ENCODE measurements at regions not wholly inside any gene's neighbourhood (a gene's known extent, or its start where the extent isn't known, plus 50 kb on each side); places are given as distances from the start of the nearest gene placed in this dataset.
"Not testable (repeated sequence)": the region's sequence is repeated elsewhere in the genome, so short reads cannot be mapped to it uniquely, and the experiment has no call there.

DNA sequence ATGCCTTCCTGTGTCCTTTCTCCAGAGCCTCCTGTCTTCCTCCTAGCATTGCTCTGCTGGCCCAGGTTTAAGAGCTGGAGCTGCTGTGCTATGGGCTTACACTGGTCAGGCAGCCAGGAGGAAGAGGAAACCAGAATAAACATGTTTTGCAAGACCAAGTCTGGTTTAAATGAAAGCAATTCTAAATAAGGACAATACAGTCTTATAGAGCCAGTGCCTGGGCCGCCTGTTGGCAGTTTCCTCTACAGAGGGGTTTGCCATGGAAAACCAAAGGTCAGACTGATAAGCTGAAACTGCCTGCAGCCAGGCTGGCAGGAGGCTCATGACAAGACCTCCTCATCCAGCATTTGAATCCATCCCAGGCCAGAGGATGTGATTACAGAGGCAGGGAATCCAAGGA lies 92.9 kb upstream of the FGGY start:
- peak; percentile 46 for DNase-seq (ENCODE audit: low spot score)

DNA sequence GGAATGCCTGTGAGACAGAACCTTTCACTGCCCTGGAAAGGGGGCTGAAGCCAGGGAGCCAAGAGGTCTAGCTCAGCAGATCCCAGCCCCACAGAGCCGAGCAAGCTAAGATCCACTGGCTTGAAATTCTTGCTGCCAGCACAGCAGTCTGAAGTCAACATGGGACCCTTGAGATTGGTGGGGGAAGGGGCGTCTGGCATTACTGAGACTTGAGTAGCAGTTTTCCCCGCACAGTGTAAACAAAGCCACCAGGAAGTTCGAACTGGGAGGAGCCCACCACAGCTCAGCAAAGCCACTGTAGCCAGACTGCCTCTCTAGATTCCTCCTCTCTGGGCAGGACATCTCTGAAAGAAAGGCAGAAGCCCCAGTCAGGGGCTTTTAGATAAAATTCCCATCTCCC lies 90.3 kb upstream of the FGGY start:
- DNase-seq (ENCODE audit: low spot score), result not testable (repeated sequence)

GRCh38 chr1:59210430-59210829 lies 86.5 kb upstream of the FGGY start:
- DNase-seq (ENCODE audit: low spot score), result not testable (repeated sequence)

DNA sequence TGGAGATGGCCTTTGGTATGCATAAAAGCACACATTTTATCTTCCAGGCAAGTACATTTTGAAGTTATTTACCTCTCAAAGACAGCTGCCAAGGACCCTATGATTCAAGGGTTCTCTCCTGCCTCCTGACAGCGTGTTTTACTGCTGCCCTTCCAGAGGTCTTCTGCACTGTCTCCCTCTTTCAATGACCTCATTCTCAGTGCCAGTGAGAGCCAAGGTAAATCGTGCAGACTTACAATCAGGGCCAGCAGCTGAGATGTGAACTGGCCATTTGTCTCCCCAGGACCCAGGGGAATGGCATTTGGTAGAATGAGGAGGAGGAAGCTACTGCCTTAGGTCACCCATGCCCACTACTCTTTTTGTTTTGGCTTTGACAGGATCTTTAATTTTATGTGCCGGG lies 84.2 kb upstream of the FGGY start:
- no peak for DNase-seq (ENCODE audit: low spot score)

DNA sequence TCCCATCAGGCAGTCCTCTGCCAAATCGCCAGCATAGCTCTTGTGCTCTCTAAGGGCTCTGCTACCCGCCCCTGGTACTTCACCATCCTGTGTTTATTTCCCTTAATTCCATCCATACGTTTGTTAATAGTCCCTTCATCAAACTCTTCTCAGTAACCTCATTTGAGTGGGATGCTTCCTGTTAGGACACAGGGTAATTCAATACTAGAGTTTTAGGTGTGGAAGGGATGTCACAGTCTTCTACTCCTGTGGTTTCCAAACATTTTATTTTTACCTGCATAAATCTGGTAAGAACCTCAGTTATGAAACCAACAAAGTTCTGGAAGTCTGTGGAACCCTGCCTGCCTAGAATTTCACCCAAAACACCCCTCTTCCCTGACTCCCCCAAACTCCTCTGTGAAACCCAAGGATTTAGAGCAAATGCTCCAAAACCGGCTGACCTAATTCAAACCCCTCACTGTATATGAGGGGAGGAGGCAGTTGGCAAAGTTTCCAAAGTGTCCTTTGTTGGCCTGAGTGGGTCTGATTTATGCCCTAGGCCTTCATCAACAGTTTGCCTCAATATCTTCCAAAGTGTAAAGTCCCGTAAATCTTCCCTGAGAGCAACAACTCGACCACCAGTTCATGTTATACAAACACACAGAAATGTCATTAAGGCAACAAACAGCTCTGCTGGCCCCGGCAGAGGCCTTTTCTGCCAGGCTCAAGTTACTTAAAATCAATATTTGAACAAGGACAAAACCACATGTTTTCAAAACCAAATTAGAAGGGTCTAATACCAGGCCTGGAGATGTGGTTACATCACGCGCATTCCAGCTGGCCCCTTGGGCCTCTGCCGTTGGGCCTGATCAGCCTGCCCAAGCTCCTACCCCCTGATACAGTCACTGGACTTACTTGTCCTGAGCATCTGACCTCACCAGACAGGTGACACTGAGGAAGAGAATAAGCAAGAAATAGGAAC lies 82.4 kb upstream of the FGGY start:
- DNase-seq (ENCODE audit: low spot score), result peak; percentile 14

GRCh38 chr1:59215766-59216291 lies 81.1 kb upstream of the FGGY start:
- no peak for DNase-seq (ENCODE audit: low spot score)

DNA sequence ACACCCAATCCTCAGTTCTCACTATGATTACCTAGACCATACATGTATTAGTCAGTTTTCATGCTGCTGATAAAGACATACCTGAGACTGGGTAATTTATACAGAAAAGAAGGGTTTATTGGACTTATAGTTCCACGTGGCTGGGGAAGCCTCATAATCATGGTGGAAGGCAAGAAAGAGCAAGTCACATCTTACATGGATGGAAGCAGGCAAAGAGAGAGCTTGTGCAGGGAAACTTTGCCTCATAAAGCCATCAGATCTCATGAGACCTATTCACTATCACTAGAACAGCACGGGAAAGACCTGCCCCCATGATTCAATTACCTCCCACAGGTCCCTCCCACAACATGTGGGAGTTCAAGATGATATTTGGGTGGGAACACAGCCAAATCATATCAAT lies 79.5 kb upstream of the FGGY start:
- not testable (repeated sequence) for DNase-seq (ENCODE audit: low spot score)

GRCh38 chr1:59218521-59219236 lies 78.2 kb upstream of the FGGY start:
- no peak for DNase-seq (ENCODE audit: low spot score)

GRCh38 chr1:59219916-59220315 lies 77.0 kb upstream of the FGGY start:
- no peak for DNase-seq (ENCODE audit: low spot score)

- no peak for DNase-seq (ENCODE audit: low spot score)
Observed at GRCh38 chr1:59220356-59220755, 76.5 kb upstream of the FGGY start.

DNA sequence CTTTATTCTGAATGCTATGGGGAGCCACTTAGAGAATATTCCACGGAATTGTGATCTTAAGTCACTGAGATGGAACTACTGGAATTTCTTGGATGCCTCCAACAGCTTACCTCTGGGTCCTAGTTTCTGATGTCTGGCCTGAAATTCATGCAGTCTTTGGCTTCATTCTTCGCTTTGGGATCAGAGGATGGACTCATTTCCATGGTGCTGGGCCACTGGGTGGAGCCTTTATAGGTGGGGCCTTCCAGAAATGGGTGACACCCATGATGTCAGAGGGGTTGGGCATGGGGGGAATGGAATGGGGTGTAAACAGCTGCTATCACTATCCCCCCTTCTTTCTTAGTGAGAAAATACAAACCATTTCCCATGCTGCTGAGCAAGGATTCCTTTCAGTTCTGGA lies 73.7 kb upstream of the FGGY start:
- no peak for DNase-seq (ENCODE audit: low spot score)

- DNase-seq (ENCODE audit: low spot score), result no peak
Observed at GRCh38 chr1:59223989-59224634, 72.8 kb upstream of the FGGY start.

GRCh38 chr1:59225594-59226316 lies 71.1 kb upstream of the FGGY start:
- DNase-seq (ENCODE audit: low spot score), result no peak

- DNase-seq (ENCODE audit: low spot score), result no peak
Observed at GRCh38 chr1:59229138-59229537, 67.8 kb upstream of the FGGY start.

DNA sequence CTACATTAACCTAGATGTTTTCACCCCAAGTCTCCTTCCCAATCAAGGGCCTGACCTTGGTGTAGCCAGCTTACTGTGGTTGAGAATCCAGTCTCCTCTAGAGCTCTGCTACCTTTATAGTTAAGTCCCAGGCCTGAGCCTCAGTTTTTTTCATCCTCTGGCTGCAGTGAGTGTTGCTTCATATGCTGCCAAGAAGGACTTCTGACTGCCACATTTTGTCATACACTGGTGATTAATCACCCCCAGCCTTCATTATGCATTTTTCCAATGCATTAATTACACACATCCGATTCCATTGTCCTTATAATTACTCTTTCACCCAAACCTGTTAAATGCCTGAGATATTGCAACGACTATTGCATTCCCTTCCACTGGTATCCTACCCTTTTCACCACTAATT lies 66.3 kb upstream of the FGGY start:
- no peak for DNase-seq (ENCODE audit: low spot score)

DNA sequence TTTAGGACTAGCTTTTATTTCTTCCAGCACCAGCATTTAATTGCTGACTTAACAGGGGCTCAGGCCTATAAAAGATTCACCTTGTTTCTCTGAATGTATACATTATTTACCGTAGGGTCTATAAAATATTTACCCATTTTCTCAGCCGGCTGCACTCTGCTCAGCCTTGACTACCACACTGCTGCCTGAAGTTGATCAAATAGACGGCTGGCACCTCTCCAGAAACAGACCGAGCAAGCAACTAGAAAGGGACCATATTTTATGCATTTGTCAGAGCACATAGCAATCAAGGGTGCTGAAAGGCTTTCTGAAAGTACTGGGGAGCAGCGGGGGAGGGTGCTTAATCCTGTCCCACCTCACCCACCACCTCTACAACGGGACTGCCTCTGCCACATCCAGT lies 64.7 kb upstream of the FGGY start:
- peak; percentile 32 for DNase-seq (ENCODE audit: low spot score)

GRCh38 chr1:59233444-59233843 lies 63.5 kb upstream of the FGGY start:
- no peak for DNase-seq (ENCODE audit: low spot score)

- no peak for DNase-seq (ENCODE audit: low spot score)
Observed at GRCh38 chr1:59236721-59237545, 60.0 kb upstream of the FGGY start.

DNA sequence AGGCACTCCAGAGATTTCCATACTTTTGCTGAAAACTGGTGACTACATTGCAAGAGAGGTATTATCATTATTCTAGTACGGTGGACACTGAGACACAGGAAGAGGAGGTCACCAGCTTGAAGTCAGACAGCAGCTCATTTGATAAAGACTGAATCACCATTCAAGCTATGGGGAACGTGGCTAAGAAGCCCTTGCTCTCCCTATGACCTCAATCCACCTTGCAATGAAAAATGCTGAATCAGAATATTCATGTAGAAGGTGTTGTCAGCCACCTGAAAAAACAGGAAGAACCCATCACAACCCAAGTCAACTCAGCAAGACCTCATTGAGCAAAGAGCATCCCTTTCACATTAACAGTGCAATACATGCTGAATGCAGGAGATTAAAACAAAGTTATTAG lies 59.0 kb upstream of the FGGY start:
- no peak for DNase-seq (ENCODE audit: low spot score)

DNA sequence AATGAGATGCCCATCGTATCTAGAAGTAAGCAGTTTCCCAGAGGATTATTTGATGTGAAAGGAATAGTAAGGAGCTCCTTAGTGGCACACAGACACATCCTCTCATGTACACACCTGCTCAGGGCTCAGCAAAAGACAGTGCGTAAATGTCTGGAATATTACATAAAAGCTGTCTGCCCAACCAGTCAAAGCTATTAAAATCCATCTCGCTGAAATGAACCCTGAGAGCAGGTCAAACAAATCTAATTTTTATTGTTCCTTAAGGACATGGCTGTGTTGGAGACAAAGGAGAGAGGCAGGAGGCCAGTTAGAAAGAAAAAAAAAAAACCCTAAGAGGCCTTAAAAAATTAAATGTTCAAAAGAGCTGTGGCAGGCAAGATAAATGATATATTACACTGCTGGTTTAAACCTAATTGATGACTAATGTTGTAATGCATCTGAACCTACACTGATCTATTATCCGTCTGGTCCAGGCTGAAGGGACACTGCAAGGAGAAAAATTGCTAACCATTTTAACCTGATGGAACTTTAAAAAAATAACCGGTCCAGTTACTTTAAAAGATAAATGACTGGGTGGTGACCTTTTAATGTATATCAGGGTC lies 58.5 kb upstream of the FGGY start:
- no peak for DNase-seq (ENCODE audit: low spot score)

Data from mucosa of gallbladder (tissue), 1 donor.